ENCODE measurements at regions not wholly inside any gene's neighbourhood (a gene's known extent, or its start where the extent isn't known, plus 50 kb on each side); places are given as distances from the start of the nearest gene placed in this dataset.

DNA sequence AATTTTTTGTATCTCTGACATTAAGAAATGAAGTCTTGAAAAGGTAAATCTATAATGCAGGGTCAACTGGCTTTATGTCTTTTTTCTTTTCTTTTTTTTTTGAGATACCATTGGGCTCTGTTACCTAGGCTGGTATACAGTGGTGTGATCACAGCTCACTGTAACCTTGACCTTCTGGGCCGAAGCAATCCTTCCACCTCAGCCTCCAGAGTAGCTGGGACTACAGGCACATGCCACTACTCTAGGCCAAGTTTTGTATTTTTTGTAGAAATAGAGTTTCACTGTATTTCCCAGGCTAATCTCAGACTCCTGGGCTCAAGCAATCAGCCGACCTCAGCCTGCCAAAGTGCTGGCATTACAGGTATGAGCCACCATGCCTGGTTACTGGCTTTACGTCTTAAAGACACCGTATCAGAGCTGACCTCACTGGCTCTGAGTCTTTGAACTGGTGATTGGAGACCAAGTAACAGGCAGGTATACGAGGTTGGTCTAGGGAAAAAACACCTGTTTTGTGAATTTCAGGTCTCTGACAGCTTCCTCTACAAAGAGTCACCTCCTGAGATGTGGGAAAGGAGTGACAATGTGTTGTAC, 70.4 kb upstream of the GPBP1 start:
- no peak overlapping the region for H3K27ac Mint-ChIP-seq
- peaks cover 1% of the 10 kb centered on the region; the same call in 1 of the 2 replicates for H3K27me3 Mint-ChIP-seq (ENCODE audit: low read depth)
- Histone ChIP-seq H3K79me2 (ENCODE audit: insufficient read depth, low read length) (no peaks in the 10 kb centered on the region), H3K4me2 (ENCODE audit: insufficient read depth, insufficient read length, low read length) (no peak overlapping the region), H2BK20ac (ENCODE audit: low read depth, low read length, poor library complexity, severe bottlenecking) (no peak overlapping the region), H3K18ac (ENCODE audit: insufficient read length, low read depth, low read length) (no peak overlapping the region), H2BK12ac (ENCODE audit: insufficient read length, low read depth, low read length) (no peak overlapping the region), H2AFZ (ENCODE audit: low read length) (no peak overlapping the region), H4K5ac (ENCODE audit: insufficient read length, low read depth, low read length) (no peak overlapping the region), H4K8ac (replicated peaks; ENCODE audit: insufficient read length, low read depth, low read length) (no peak overlapping the region), H2BK120ac (ENCODE audit: low read depth, low read length, poor library complexity, severe bottlenecking) (no peak overlapping the region), H4K91ac (ENCODE audit: insufficient read length, low read depth, low read length) (no peak overlapping the region), H3K4ac (ENCODE audit: low read depth, low read length) (no peak overlapping the region), H2AK5ac (ENCODE audit: insufficient read length, low read length) (no peak overlapping the region), H3K9me3 (ENCODE audit: control insufficient read depth, low read depth, low read length) (no peaks in the 10 kb centered on the region), H4K20me1 (ENCODE audit: control insufficient read depth, insufficient read depth, insufficient read length) (no peaks in the 10 kb centered on the region), H3K23ac (ENCODE audit: insufficient read length, low read depth, low read length) (no peak overlapping the region), H3K79me1 (ENCODE audit: insufficient read depth, low read depth, low read length, poor library complexity, severe bottlenecking) (no peaks in the 10 kb centered on the region), H3K27ac (ENCODE audit: insufficient read length, low read depth, low read length) (no peak overlapping the region), H3K23me2 (ENCODE audit: insufficient read length, low read depth, low read length, poor library complexity, severe bottlenecking) (no peaks in the 10 kb centered on the region), H3K14ac (ENCODE audit: insufficient read depth, low read length) (no peak overlapping the region), H3K4me1 (ENCODE audit: insufficient read depth, low read length) (no peaks in the 10 kb centered on the region), H2BK5ac (ENCODE audit: insufficient read length, low read length) (no peak overlapping the region), H3T11ph (ENCODE audit: low read length) (no peak overlapping the region), H3K56ac (ENCODE audit: insufficient read length, low read depth, low read length) (no peak overlapping the region), H3K9ac (ENCODE audit: extremely low read depth, insufficient read length, low read length) (no peak overlapping the region), H3K27me3 (ENCODE audit: insufficient read depth, low read length) (no peaks in the 10 kb centered on the region), H2BK15ac (ENCODE audit: low read depth, low read length) (no peak overlapping the region)
- no peaks in the 10 kb centered on the region for H3K4me1 Mint-ChIP-seq
- H3K4me3 Mint-ChIP-seq = no peak overlapping the region
- H3K36me3 Mint-ChIP-seq (ENCODE audit: insufficient read depth in 1 of 3, low read depth in 3 of 3) = peaks cover 0 to under 1% (median 0%) of the 10 kb centered on the region in 3 experiments; a peak in 4 of 7 replicates
- no CpG with 5 or more reads among the region's 5 CpGs for WGBS (ENCODE audit: extremely low coverage, insufficient read length, low lambda C conversion rate)
- no peak for DNase-seq
- peaks cover 3 to 4% of the 10 kb centered on the region in 2 experiments; a peak in 3 of 5 replicates for H3K9me3 Mint-ChIP-seq
- TF ChIP-seq, protein P1, sequence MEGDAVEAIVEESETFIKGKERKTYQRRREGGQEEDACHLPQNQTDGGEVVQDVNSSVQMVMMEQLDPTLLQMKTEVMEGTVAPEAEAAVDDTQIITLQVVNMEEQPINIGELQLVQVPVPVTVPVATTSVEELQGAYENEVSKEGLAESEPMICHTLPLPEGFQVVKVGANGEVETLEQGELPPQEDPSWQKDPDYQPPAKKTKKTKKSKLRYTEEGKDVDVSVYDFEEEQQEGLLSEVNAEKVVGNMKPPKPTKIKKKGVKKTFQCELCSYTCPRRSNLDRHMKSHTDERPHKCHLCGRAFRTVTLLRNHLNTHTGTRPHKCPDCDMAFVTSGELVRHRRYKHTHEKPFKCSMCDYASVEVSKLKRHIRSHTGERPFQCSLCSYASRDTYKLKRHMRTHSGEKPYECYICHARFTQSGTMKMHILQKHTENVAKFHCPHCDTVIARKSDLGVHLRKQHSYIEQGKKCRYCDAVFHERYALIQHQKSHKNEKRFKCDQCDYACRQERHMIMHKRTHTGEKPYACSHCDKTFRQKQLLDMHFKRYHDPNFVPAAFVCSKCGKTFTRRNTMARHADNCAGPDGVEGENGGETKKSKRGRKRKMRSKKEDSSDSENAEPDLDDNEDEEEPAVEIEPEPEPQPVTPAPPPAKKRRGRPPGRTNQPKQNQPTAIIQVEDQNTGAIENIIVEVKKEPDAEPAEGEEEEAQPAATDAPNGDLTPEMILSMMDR (conservative IDR thresholded peaks at IDR 0.05) = no peak

All from H9 (cell line).